C4-2B (cell line): ENCODE measurements at regions not wholly inside any gene's neighbourhood (a gene's known extent, or its start where the extent isn't known, plus 50 kb on each side); places are given as distances from the start of the nearest gene placed in this dataset.
"Not testable (repeated sequence)": the region's sequence is repeated elsewhere in the genome, so short reads cannot be mapped to it uniquely, and the experiment has no call there.

Source experiments
- ZFX ChIP-seq: fragments of 450-650 bp; IDR thresholded peaks from 2 replicates; pipeline ENCODE4 v1.6.1; 2017
- TF ChIP-seq, protein P1 (sequence below): fragments of 450-650 bp; conservative IDR thresholded peaks from 2 replicates; pipeline ENCODE4 v1.5.1; 2017; ENCODE audit warnings: mild to moderate bottlenecking

DNA sequence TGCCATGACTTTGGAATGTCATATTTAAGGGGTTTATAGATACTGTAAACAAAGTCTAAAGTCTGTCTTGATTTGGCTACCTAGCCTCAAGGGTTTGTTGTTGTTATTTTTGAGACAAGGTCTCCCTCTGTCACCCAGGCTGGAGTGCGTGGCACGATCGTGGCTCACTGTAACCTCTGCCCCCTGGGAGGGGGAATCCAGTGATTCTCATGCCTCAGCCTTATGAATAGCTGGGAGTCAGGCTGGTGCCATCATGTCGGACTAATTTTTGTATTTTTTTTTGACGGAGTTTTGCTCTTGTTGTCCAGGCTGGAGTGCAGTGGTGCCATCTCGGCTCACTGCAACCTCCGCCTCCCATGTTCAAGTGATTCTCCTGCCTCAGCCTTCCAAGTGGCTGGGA, 82.2 kb upstream of the RHOU start:
- TF ChIP-seq, protein P1, sequence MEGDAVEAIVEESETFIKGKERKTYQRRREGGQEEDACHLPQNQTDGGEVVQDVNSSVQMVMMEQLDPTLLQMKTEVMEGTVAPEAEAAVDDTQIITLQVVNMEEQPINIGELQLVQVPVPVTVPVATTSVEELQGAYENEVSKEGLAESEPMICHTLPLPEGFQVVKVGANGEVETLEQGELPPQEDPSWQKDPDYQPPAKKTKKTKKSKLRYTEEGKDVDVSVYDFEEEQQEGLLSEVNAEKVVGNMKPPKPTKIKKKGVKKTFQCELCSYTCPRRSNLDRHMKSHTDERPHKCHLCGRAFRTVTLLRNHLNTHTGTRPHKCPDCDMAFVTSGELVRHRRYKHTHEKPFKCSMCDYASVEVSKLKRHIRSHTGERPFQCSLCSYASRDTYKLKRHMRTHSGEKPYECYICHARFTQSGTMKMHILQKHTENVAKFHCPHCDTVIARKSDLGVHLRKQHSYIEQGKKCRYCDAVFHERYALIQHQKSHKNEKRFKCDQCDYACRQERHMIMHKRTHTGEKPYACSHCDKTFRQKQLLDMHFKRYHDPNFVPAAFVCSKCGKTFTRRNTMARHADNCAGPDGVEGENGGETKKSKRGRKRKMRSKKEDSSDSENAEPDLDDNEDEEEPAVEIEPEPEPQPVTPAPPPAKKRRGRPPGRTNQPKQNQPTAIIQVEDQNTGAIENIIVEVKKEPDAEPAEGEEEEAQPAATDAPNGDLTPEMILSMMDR = not testable (repeated sequence)
- TF ChIP-seq ZFX = not testable (repeated sequence)
